ENCODE measurements at regions not wholly inside any gene's neighbourhood (a gene's known extent, or its start where the extent isn't known, plus 50 kb on each side); places are given as distances from the start of the nearest gene placed in this dataset.

GRCh38 chr9:111108946-111109345 lies 70.7 kb upstream of the LPAR1 start:
- no peak for TF ChIP-seq YY1 (IDR thresholded peaks at IDR 0.05; ENCODE audit: insufficient read depth, insufficient read length)
- no peak for TF ChIP-seq ZNF274 (IDR thresholded peaks at IDR 0.05; ENCODE audit: low read depth, low read length)
- TF ChIP-seq SUZ12 (IDR thresholded peaks at IDR 0.05; ENCODE audit: extremely low read depth, insufficient read depth, insufficient read length): no peak

Measured in NT2/D1 (cell line).